Endothelial cell of umbilical vein (primary cell): ENCODE measurements at regions not wholly inside any gene's neighbourhood (a gene's known extent, or its start where the extent isn't known, plus 50 kb on each side); places are given as distances from the start of the nearest gene placed in this dataset.

Source experiments
- BruUV-seq: library from RNA; stranded (reverse); fragments of 400-500 nt; replicated peaks from 2 replicates; lab custom pipeline; 2021; lab: Mats Ljungman, UMichigan
- CTCF ChIA-PET: fragments of 300-600, 350-600 bp; sonication (Branson Sonifier 250); formaldehyde crosslinking; loops from one replicate; lab custom pipeline; 2021; ENCODE audit warnings: antibody characterized with exemption, inconsistent platforms; lab: Charles Lee
- POLR2A ChIA-PET: fragments of 300-600, 350-600 bp; sonication (Branson Sonifier 250); formaldehyde crosslinking; loops from one replicate; lab custom pipeline; 2021; ENCODE audit warnings: antibody characterized with exemption, inconsistent platforms; lab: Charles Lee
- DNase-seq: peaks from one replicate; pipeline ENCODE4 v3.0.0-alpha.2; 2011; ENCODE audit warnings: low read depth, low spot score
- FAIRE-seq: peaks from 2 replicates; lab custom pipeline; 2011; peaks lifted over from hg19 to GRCh38; lab: Jason Lieb, UNC
- H2AFZ ChIP-seq: 2 replicates; pipeline ENCODE4 v1.6.0; 2012; ENCODE audit warnings: low read depth, low read length, control low read depth, inconsistent platforms
- H3K27ac ChIP-seq: 2 replicates; pipeline ENCODE4 v1.5.1; 2011; ENCODE audit warnings: low read depth, mild to moderate bottlenecking, control low read depth, low read length, moderate library complexity; ENCODE audit not compliant: insufficient read depth
- H3K27me3 ChIP-seq, 2 experiments: 2 replicates each; pipeline versions ENCODE4 v1.6.0 to v1.6.1; 2011; ENCODE audit warnings: low read length in 2 of 2, mixed read lengths in 1 of 2; ENCODE audit not compliant: control insufficient read depth in 2 of 2, insufficient read depth in 2 of 2
- H3K36me3 ChIP-seq, 2 experiments: 2 replicates in 1 of 2; 3 replicates in 1 of 2; pipeline ENCODE4 v1.5.1; 2011; ENCODE audit warnings: low read length in 2 of 2, mild to moderate bottlenecking in 1 of 2, moderate library complexity in 1 of 2; ENCODE audit not compliant: control insufficient read depth in 2 of 2, insufficient read depth in 2 of 2; ENCODE audit errors: extremely low read depth in 1 of 2
- H3K4me1 ChIP-seq: 3 replicates; pipeline ENCODE4 v1.5.1; 2011; ENCODE audit warnings: mild to moderate bottlenecking, low read length; ENCODE audit not compliant: control insufficient read depth, insufficient read depth; ENCODE audit errors: extremely low read depth
- H3K4me2 ChIP-seq: 2 replicates; pipeline ENCODE4 v1.6.1; 2011; ENCODE audit warnings: low read length, control low read depth, mixed read lengths; ENCODE audit not compliant: insufficient read depth
- H3K4me3 ChIP-seq, 3 experiments: fragments of 200-600 bp in 1 of 3; sonication (generic), shearing (Covaris generic) in 1 of 3; replicated peaks in 1 of 3; 2 replicates each; pipeline ENCODE4 v1.5.1; 2011 to 2016; ENCODE audit warnings: control low read depth in 3 of 3, low read length in 3 of 3, mild to moderate bottlenecking in 2 of 3, inconsistent platforms in 1 of 3, low read depth in 1 of 3, moderate library complexity in 1 of 3; ENCODE audit not compliant: insufficient read depth in 1 of 3
- H3K79me2 ChIP-seq: 2 replicates; pipeline ENCODE4 v1.6.0; 2012; ENCODE audit warnings: low read length, inconsistent platforms; ENCODE audit not compliant: control insufficient read depth, insufficient read depth
- H3K9ac ChIP-seq: replicated peaks from 2 replicates; pipeline ENCODE3; 2011; ENCODE audit warnings: low read length, control low read depth; ENCODE audit not compliant: insufficient read depth; ENCODE audit errors: extremely low read depth
- H3K9me1 ChIP-seq: replicated peaks from 3 replicates; pipeline ENCODE4 v1.6.0; 2011; ENCODE audit warnings: mild to moderate bottlenecking, low read length; ENCODE audit not compliant: control insufficient read depth, insufficient read depth; ENCODE audit errors: extremely low read depth
- H3K9me3 ChIP-seq: replicated peaks from 2 replicates; pipeline ENCODE4 v1.5.1; 2012; ENCODE audit warnings: low read length, inconsistent platforms; ENCODE audit not compliant: control insufficient read depth, insufficient read depth
- H4K20me1 ChIP-seq: replicated peaks from 2 replicates; pipeline ENCODE3; 2011; ENCODE audit warnings: mild to moderate bottlenecking, low read length; ENCODE audit not compliant: control insufficient read depth, insufficient read depth; ENCODE audit errors: extremely low read depth
- CTCF ChIP-seq, 2 donors: IDR thresholded peaks; 1 replicate in 1 of 2; 2 replicates in 1 of 2; pipeline ENCODE4 v1.5.1; 2011; ENCODE audit warnings: low read length in 2 of 2, mild to moderate bottlenecking in 2 of 2, moderate library complexity in 2 of 2, control low read depth in 1 of 2, inconsistent platforms in 1 of 2, low read depth in 1 of 2; ENCODE audit not compliant: insufficient read depth in 1 of 2; ENCODE audit errors: extremely low read depth in 1 of 2
- EZH2 ChIP-seq: IDR thresholded peaks from 2 replicates; pipeline ENCODE4 v1.6.1; 2012; ENCODE audit warnings: borderline replicate concordance, low read depth, mild to moderate bottlenecking, moderate library complexity, low read length, inconsistent platforms; ENCODE audit not compliant: severe bottlenecking
- FOS ChIP-seq: IDR thresholded peaks from 2 replicates; pipeline ENCODE4 v1.6.1; 2011; ENCODE audit warnings: mild to moderate bottlenecking, low read length, moderate library complexity, borderline replicate concordance; ENCODE audit not compliant: insufficient read depth
- GATA2 ChIP-seq: IDR thresholded peaks from 2 replicates; pipeline ENCODE4 v1.7.0; 2011; ENCODE audit warnings: low read depth, mild to moderate bottlenecking, moderate library complexity, mixed read lengths, low read length; ENCODE audit not compliant: insufficient read length, insufficient read depth
- JUN ChIP-seq: IDR thresholded peaks from 2 replicates; pipeline ENCODE4 v1.6.1; 2011; ENCODE audit warnings: borderline replicate concordance, low read depth; ENCODE audit not compliant: insufficient read length, insufficient read depth
- MAX ChIP-seq: IDR thresholded peaks from 2 replicates; pipeline ENCODE4 v1.6.1; 2011; ENCODE audit not compliant: insufficient read depth, insufficient read length
- MYC ChIP-seq: IDR thresholded peaks from one replicate; pipeline ENCODE4 v1.6.1; 2011; ENCODE audit warnings: mild to moderate bottlenecking, low read depth, low read length
- POLR2A ChIP-seq: IDR thresholded peaks from 2 replicates; pipeline ENCODE4 v1.6.1; 2012; ENCODE audit warnings: low read depth, mild to moderate bottlenecking, control low read depth, low read length
- POLR2AphosphoS5 ChIP-seq: IDR thresholded peaks from 2 replicates; pipeline ENCODE4 v1.6.1; 2012; ENCODE audit warnings: low read depth, mild to moderate bottlenecking, control low read depth, low read length, moderate library complexity; ENCODE audit not compliant: insufficient read depth
- dilution Hi-C: fragments of 300-500 bp; cut with MboI; formaldehyde crosslinking; loops from one replicate; pipeline ENCODE4 v1.15.0; 2019; ENCODE audit warnings: low sequenced_read_pairs; ENCODE audit not compliant: extremely low pct_ligation_motif_present
- intact Hi-C: fragments of 100-400 bp; cut with micrococcal nuclease; formaldehyde crosslinking; loops from one replicate; pipeline ENCODE4 v1.10.0; 2022

- dilution Hi-C loops (no loop called here), intact Hi-C loops (no loop called here)
- no peaks in the 10 kb centered on the region for H3K36me3 ChIP-seq
- FAIRE-seq, result no peak
- H3K4me3 ChIP-seq, result no peak overlapping the region
- TF ChIP-seq MYC (no peak), JUN (no peak), POLR2AphosphoS5 (no peak), POLR2A (no peak), CTCF (IDR thresholded peaks at IDR 0.05; ENCODE audit: extremely low read depth in 1 of 2, insufficient read depth in 1 of 2, low read depth in 1 of 2, low read length in 2 of 2) (no peak), MAX (no peak), EZH2 (no peak), GATA2 (no peak), FOS (no peak)
- H3K9me1 ChIP-seq, result no peaks in the 10 kb centered on the region
- BruUV-seq, result no TSS peak
- no peak overlapping the region for H2AFZ ChIP-seq
- POLR2A ChIA-PET, result no interaction called here
- CTCF ChIA-PET, result no interaction called here
- no peak for DNase-seq
- peaks cover 6% of the 10 kb centered on the region for H3K4me1 ChIP-seq
- no peaks in the 10 kb centered on the region for H3K9me3 ChIP-seq
- H3K27me3 ChIP-seq, result no peaks in the 10 kb centered on the region
- no peak overlapping the region for H3K9ac ChIP-seq
- H4K20me1 ChIP-seq, result no peaks in the 10 kb centered on the region
- H3K4me2 ChIP-seq, result no peak overlapping the region
- no peak overlapping the region for H3K27ac ChIP-seq
- H3K79me2 ChIP-seq, result no peaks in the 10 kb centered on the region
Measured at GRCh38 chr2:216553482-216554240, 55.0 kb downstream of the RPL37A start.
